ENCODE measurements at regions not wholly inside any gene's neighbourhood (a gene's known extent, or its start where the extent isn't known, plus 50 kb on each side); places are given as distances from the start of the nearest gene placed in this dataset.

- DNase-seq (ENCODE audit: low read depth in 1 of 2, low spot score in 2 of 2): no peak
These were observed 539.3 kb downstream of the RBFOX1 start for GRCh38 chr16:7871979-7872378.

More at GRCh38 chr16:7871979-7872378, 539.3 kb downstream of the RBFOX1 start:
- H3K36me3 ChIP-seq (ENCODE audit: control insufficient read depth in 2 of 4, insufficient read depth in 4 of 4, low read length in 3 of 4): no peaks in the 10 kb centered on the region
- no peak overlapping the region for H3K4me3 ChIP-seq (ENCODE audit: extremely low read depth in 1 of 4, insufficient read depth in 2 of 4, low read depth in 3 of 4, low read length in 4 of 4)
- no peak overlapping the region for H4K5ac ChIP-seq (ENCODE audit: insufficient read length, low read depth, low read length)
- no peak overlapping the region for H2BK15ac ChIP-seq (ENCODE audit: low read length)
- no peak overlapping the region for H2BK120ac ChIP-seq (replicated peaks; ENCODE audit: low read depth, low read length)
- no peak overlapping the region for H3K27ac ChIP-seq (ENCODE audit: low read depth, low read length)
- no peaks in the 10 kb centered on the region for H3K79me1 ChIP-seq (ENCODE audit: low read depth, low read length)
- H3K4me1 ChIP-seq (replicated peaks in 1 of 4; ENCODE audit: control insufficient read depth in 3 of 4, insufficient read depth in 4 of 4, low read length in 3 of 4): peaks cover under 1 to 7% (median 3%) of the 10 kb centered on the region in 4 experiments; a peak in 6 of 7 replicates
- 93% methylated on average over 2 of the region's 2 CpGs; no CpG with 5 or more reads in 1 of the 2 experiments for WGBS, 2 experiments (ENCODE audit: extremely low coverage in 1 of 2, insufficient coverage in 1 of 2, insufficient read length in 1 of 2, insufficient replicate concordance in 2 of 2, low coverage in 1 of 2, low lambda C conversion rate in 2 of 2, missing lambda C conversion rate in 1 of 2)
- no peak overlapping the region for H3K4me2 ChIP-seq (ENCODE audit: insufficient read depth in 1 of 2, low read depth in 2 of 2, low read length in 2 of 2)
- H3K56ac ChIP-seq (replicated peaks; ENCODE audit: insufficient read length, low read depth, low read length): no peak overlapping the region
- no peak for FAIRE-seq
- no peak overlapping the region for H3K9ac ChIP-seq (replicated peaks in 1 of 4; ENCODE audit: extremely low read depth in 1 of 4, low read depth in 3 of 4, low read length in 3 of 4)
- H3K27me3 ChIP-seq (replicated peaks in 1 of 4; ENCODE audit: control insufficient read depth in 3 of 4, extremely low read depth in 1 of 4, insufficient read depth in 3 of 4, low read length in 3 of 4): no peaks in the 10 kb centered on the region; a peak in 1 of 7 replicates
- ChIA-PET POLR2A (ENCODE audit: partially characterized antibody) (no interaction called here), CTCF (ENCODE audit: partially characterized antibody) (interaction anchor here (0.6 to 0.7 kb wide), 2 partner anchors 8 to 90 kb away, joined by 3 read pairs; no protein-coding TSS in a partner anchor)
- H2BK5ac ChIP-seq (ENCODE audit: low read depth, low read length): no peak overlapping the region
- H4K20me1 ChIP-seq (replicated peaks in 1 of 2; ENCODE audit: control insufficient read depth in 1 of 2, insufficient read depth in 2 of 2, low read length in 2 of 2): no peaks in the 10 kb centered on the region
- TF ChIP-seq TCF12 (IDR thresholded peaks at IDR 0.05; ENCODE audit: low read depth, low read length) (no peak), SIN3A (conservative IDR thresholded peaks at IDR 0.05 in 1 of 2, IDR thresholded peaks at IDR 0.05 in 1 of 2; ENCODE audit: low read depth in 1 of 2, low read length in 2 of 2) (no peak), POU5F1 (IDR thresholded peaks at IDR 0.05; ENCODE audit: low read depth, low read length) (no peak)
- no peaks in the 10 kb centered on the region for H3K79me2 ChIP-seq (ENCODE audit: control insufficient read depth in 1 of 2, insufficient read depth in 2 of 2, low read length in 2 of 2)
- no peak overlapping the region for H3K18ac ChIP-seq (ENCODE audit: extremely low read depth, low read length)
- H4K91ac ChIP-seq (replicated peaks; ENCODE audit: insufficient read length, low read length): no peak overlapping the region
- H2AFZ ChIP-seq (ENCODE audit: low read length): no peak overlapping the region
- H2BK20ac ChIP-seq (ENCODE audit: low read length): no peak overlapping the region
- no peak overlapping the region for H3K23ac ChIP-seq (ENCODE audit: insufficient read length)
- H3K9me3 ChIP-seq (ENCODE audit: insufficient read depth in 2 of 2, low read depth in 1 of 2, low read length in 1 of 2): no peaks in the 10 kb centered on the region; a peak in 1 of 4 replicates
- no peak overlapping the region for H3K4ac ChIP-seq (replicated peaks; ENCODE audit: insufficient read length, low read depth, low read length)
- H3K14ac ChIP-seq (ENCODE audit: insufficient read length): no peak overlapping the region
- no peak overlapping the region for H2AK5ac ChIP-seq (ENCODE audit: low read depth, low read length)
- no peaks in the 10 kb centered on the region; the same call in 1 of the 2 replicates for H3K23me2 ChIP-seq (ENCODE audit: low read depth, low read length)
- no peak overlapping the region for H4K8ac ChIP-seq (ENCODE audit: extremely low read depth, insufficient read depth, low read length)
- H2BK12ac ChIP-seq (ENCODE audit: low read depth, low read length): no peak overlapping the region
